ENCODE measurements at regions not wholly inside any gene's neighbourhood (a gene's known extent, or its start where the extent isn't known, plus 50 kb on each side); places are given as distances from the start of the nearest gene placed in this dataset.

- Histone ChIP-seq H3K79me2 (ENCODE audit: low read length) (no peaks in the 10 kb centered on the region), H3K4me1 (ENCODE audit: low read length) (no peaks in the 10 kb centered on the region), H3K36me3 (replicated peaks; ENCODE audit: insufficient read depth, low read length) (no peaks in the 10 kb centered on the region), H3K9me3 (replicated peaks; ENCODE audit: insufficient read depth, low read length) (no peaks in the 10 kb centered on the region), H4K20me1 (ENCODE audit: insufficient read depth, low read length) (no peaks in the 10 kb centered on the region), H2AFZ (ENCODE audit: low read length) (no peak overlapping the region), H3K9me2 (replicated peaks; ENCODE audit: insufficient read depth, low read length) (no peaks in the 10 kb centered on the region), H3K27me3 (replicated peaks; ENCODE audit: insufficient read depth, low read length) (peaks cover 62% of the 10 kb centered on the region), H3F3A (ENCODE audit: insufficient read depth, low read length) (no peaks in the 10 kb centered on the region), H3K4me3 (ENCODE audit: low read length) (no peak overlapping the region), H3K4me2 (ENCODE audit: low read depth, low read length) (no peak overlapping the region), H3K27ac (ENCODE audit: low read length) (no peak overlapping the region), H3K9ac (ENCODE audit: low read length) (no peak overlapping the region)
- no peak for TF ChIP-seq CTCF (IDR thresholded peaks at IDR 0.05; ENCODE audit: low read length)
- TF ChIP-seq EZH2phosphoT487 (IDR thresholded peaks at IDR 0.05; ENCODE audit: low read length) = no peak
- TF ChIP-seq EZH2 (optimal IDR thresholded peaks at IDR 0.05; ENCODE audit: low read depth, low read length) = no peak
- DNase-seq = no peak
These were observed 140.3 kb upstream of the CSF3R start for GRCh38 chr1:36622741-36623648.

- H3K4me1 ChIP-seq (ENCODE audit: low read length) = no peaks in the 10 kb centered on the region
- no peak overlapping the region for H3K4me3 ChIP-seq (ENCODE audit: low read length)
- no peaks in the 10 kb centered on the region for H3K79me2 ChIP-seq (ENCODE audit: low read length)
- no peaks in the 10 kb centered on the region for H3K9me3 ChIP-seq (replicated peaks; ENCODE audit: insufficient read depth, low read length)
- no peaks in the 10 kb centered on the region for H3F3A ChIP-seq (ENCODE audit: insufficient read depth, low read length)
- H3K9ac ChIP-seq (ENCODE audit: low read length) = no peak overlapping the region
- no peak overlapping the region for H3K4me2 ChIP-seq (ENCODE audit: low read depth, low read length)
- no peak overlapping the region for H2AFZ ChIP-seq (ENCODE audit: low read length)
- H3K27me3 ChIP-seq (replicated peaks; ENCODE audit: insufficient read depth, low read length) = peaks cover 50% of the 10 kb centered on the region
- no peak overlapping the region for H3K27ac ChIP-seq (ENCODE audit: low read length)
- TF ChIP-seq EZH2 (optimal IDR thresholded peaks at IDR 0.05; ENCODE audit: low read depth, low read length) = no peak
- no peak for TF ChIP-seq EZH2phosphoT487 (IDR thresholded peaks at IDR 0.05; ENCODE audit: low read length)
- TF ChIP-seq CTCF (IDR thresholded peaks at IDR 0.05; ENCODE audit: low read length) = no peak
- no peaks in the 10 kb centered on the region for H3K9me2 ChIP-seq (replicated peaks; ENCODE audit: insufficient read depth, low read length)
- H3K36me3 ChIP-seq (replicated peaks; ENCODE audit: insufficient read depth, low read length) = no peaks in the 10 kb centered on the region
- DNase-seq = no peak
- no peaks in the 10 kb centered on the region for H4K20me1 ChIP-seq (ENCODE audit: insufficient read depth, low read length)
These were observed 138.8 kb upstream of the CSF3R start for GRCh38 chr1:36621531-36621930.

- no peaks in the 10 kb centered on the region for H3F3A ChIP-seq (ENCODE audit: insufficient read depth, low read length)
- no peaks in the 10 kb centered on the region for H3K9me2 ChIP-seq (replicated peaks; ENCODE audit: insufficient read depth, low read length)
- H3K9me3 ChIP-seq (replicated peaks; ENCODE audit: insufficient read depth, low read length) = no peaks in the 10 kb centered on the region
- no peak overlapping the region for H3K4me3 ChIP-seq (ENCODE audit: low read length)
- no peaks in the 10 kb centered on the region for H3K36me3 ChIP-seq (replicated peaks; ENCODE audit: insufficient read depth, low read length)
- peaks cover 44% of the 10 kb centered on the region for H3K27me3 ChIP-seq (replicated peaks; ENCODE audit: insufficient read depth, low read length)
- no peaks in the 10 kb centered on the region for H4K20me1 ChIP-seq (ENCODE audit: insufficient read depth, low read length)
- H2AFZ ChIP-seq (ENCODE audit: low read length) = no peak overlapping the region
- no peak overlapping the region for H3K27ac ChIP-seq (ENCODE audit: low read length)
- no peak overlapping the region for H3K4me2 ChIP-seq (ENCODE audit: low read depth, low read length)
- DNase-seq = no peak
- no peaks in the 10 kb centered on the region for H3K4me1 ChIP-seq (ENCODE audit: low read length)
- TF ChIP-seq EZH2 (optimal IDR thresholded peaks at IDR 0.05; ENCODE audit: low read depth, low read length) = no peak
- TF ChIP-seq CTCF (IDR thresholded peaks at IDR 0.05; ENCODE audit: low read length) = no peak
- TF ChIP-seq EZH2phosphoT487 (IDR thresholded peaks at IDR 0.05; ENCODE audit: low read length) = no peak
- no peak overlapping the region for H3K9ac ChIP-seq (ENCODE audit: low read length)
- no peaks in the 10 kb centered on the region for H3K79me2 ChIP-seq (ENCODE audit: low read length)
These were observed 137.4 kb upstream of the CSF3R start for GRCh38 chr1:36620142-36620541.
